ENCODE measurements at regions not wholly inside any gene's neighbourhood (a gene's known extent, or its start where the extent isn't known, plus 50 kb on each side); places are given as distances from the start of the nearest gene placed in this dataset.

GRCh38 chr2:156708051-156708450 is 271.9 kb downstream of the GPD2 start:
- TF ChIP-seq POLR2A (IDR thresholded peaks at IDR 0.05) (no peak), EP300 (IDR thresholded peaks at IDR 0.05) (no peak)
- TF ChIP-seq, protein P1, sequence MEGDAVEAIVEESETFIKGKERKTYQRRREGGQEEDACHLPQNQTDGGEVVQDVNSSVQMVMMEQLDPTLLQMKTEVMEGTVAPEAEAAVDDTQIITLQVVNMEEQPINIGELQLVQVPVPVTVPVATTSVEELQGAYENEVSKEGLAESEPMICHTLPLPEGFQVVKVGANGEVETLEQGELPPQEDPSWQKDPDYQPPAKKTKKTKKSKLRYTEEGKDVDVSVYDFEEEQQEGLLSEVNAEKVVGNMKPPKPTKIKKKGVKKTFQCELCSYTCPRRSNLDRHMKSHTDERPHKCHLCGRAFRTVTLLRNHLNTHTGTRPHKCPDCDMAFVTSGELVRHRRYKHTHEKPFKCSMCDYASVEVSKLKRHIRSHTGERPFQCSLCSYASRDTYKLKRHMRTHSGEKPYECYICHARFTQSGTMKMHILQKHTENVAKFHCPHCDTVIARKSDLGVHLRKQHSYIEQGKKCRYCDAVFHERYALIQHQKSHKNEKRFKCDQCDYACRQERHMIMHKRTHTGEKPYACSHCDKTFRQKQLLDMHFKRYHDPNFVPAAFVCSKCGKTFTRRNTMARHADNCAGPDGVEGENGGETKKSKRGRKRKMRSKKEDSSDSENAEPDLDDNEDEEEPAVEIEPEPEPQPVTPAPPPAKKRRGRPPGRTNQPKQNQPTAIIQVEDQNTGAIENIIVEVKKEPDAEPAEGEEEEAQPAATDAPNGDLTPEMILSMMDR (IDR thresholded peaks at IDR 0.05) = no peak

All from tibial nerve (tissue), 4 donors.